Activated T-cell treated with anti-CD3 and anti-CD28 coated beads for 1 hour (primary cell): ENCODE measurements at regions not wholly inside any gene's neighbourhood (a gene's known extent, or its start where the extent isn't known, plus 50 kb on each side); places are given as distances from the start of the nearest gene placed in this dataset.

Source experiments
- DNase-seq: peaks from one replicate; pipeline ENCODE4 v3.0.0-alpha.2; 2020; ENCODE audit warnings: low read depth

- no peak for DNase-seq
Measured at GRCh38 chrX:149274516-149275105, 230.5 kb downstream of the IDS start.

- no peak for DNase-seq
Measured at GRCh38 chrX:149272690-149273463, 232.2 kb downstream of the IDS start.

- DNase-seq = no peak
Measured at GRCh38 chrX:149267878-149268813, 237.0 kb downstream of the IDS start.

GRCh38 chrX:149262086-149262485, 243.0 kb downstream of the IDS start:
- no peak for DNase-seq

GRCh38 chrX:149259241-149259640, 245.9 kb downstream of the IDS start:
- no peak for DNase-seq

- DNase-seq = no peak
Measured at GRCh38 chrX:149255860-149256259, 249.2 kb downstream of the IDS start.

GRCh38 chrX:149248073-149248625, 257.0 kb downstream of the IDS start:
- no peak for DNase-seq

- DNase-seq = no peak
Measured at GRCh38 chrX:149230689-149231088, 274.4 kb downstream of the IDS start.

GRCh38 chrX:149223854-149224253, 281.3 kb downstream of the IDS start:
- no peak for DNase-seq

- no peak for DNase-seq
Measured at GRCh38 chrX:149222040-149222439, 283.1 kb downstream of the IDS start.

GRCh38 chrX:149221230-149221629, 283.9 kb downstream of the IDS start:
- no peak for DNase-seq

GRCh38 chrX:149213264-149213663, 291.8 kb downstream of the IDS start:
- no peak for DNase-seq

GRCh38 chrX:149208307-149208706, 296.8 kb downstream of the IDS start:
- DNase-seq = no peak

GRCh38 chrX:149207518-149207917, 297.6 kb downstream of the IDS start:
- DNase-seq = no peak

GRCh38 chrX:149205937-149206336, 299.2 kb downstream of the IDS start:
- DNase-seq = no peak

- no peak for DNase-seq
Measured at GRCh38 chrX:149205081-149205480, 300.0 kb downstream of the IDS start.

GRCh38 chrX:149199734-149200133, 305.4 kb downstream of the IDS start:
- no peak for DNase-seq

GRCh38 chrX:149198980-149199732, 305.9 kb downstream of the IDS start:
- no peak for DNase-seq

GRCh38 chrX:149185087-149185486, 320.0 kb downstream of the IDS start:
- DNase-seq = no peak

GRCh38 chrX:149161435-149162088, 343.5 kb downstream of the IDS start:
- no peak for DNase-seq

- no peak for DNase-seq
Measured at GRCh38 chrX:149157976-149158375, 347.1 kb downstream of the IDS start.
